ENCODE measurements at regions not wholly inside any gene's neighbourhood (a gene's known extent, or its start where the extent isn't known, plus 50 kb on each side); places are given as distances from the start of the nearest gene placed in this dataset.

DNA sequence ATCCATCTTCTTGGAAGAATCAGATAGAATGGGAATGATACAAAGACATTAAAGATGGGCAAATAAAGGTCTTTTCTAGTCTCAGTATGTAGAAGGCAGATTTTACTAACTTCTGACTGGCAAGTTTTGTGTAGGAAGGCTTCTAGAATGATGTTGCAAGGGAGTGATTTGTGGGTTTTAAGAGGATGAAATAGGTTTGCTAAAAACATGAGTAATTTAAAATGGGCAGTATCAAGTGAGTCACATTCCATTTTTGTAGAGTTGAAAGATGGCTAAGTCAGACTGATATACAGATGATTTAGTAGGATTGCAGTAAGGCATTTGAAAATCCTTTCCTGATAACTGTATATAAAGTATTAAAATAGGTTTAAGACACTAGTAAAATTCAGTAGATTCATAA is 777.4 kb downstream of the SORCS1 start:
- Histone ChIP-seq H3K27me3 (ENCODE audit: control insufficient read depth in 3 of 3, insufficient read depth in 3 of 3, low read length in 2 of 3) (no peaks in the 10 kb centered on the region), H3K4me1 (ENCODE audit: control insufficient read depth in 5 of 5, insufficient read depth in 5 of 5, low read length in 5 of 5) (no peaks in the 10 kb centered on the region), H3K36me3 (ENCODE audit: control insufficient read depth in 4 of 4, insufficient read depth in 4 of 4, low read length in 4 of 4) (no peaks in the 10 kb centered on the region), H3K9ac (ENCODE audit: insufficient read depth in 1 of 2, low read length in 2 of 2) (no peak overlapping the region), H3K4me3 (no peak overlapping the region), H3K9me3 (ENCODE audit: control insufficient read depth in 4 of 4, insufficient read depth in 3 of 4, low read length in 3 of 4) (no peaks in the 10 kb centered on the region), H3K27ac (ENCODE audit: low read depth in 1 of 2, low read length in 1 of 2) (no peak overlapping the region)
- TF ChIP-seq, protein P1, sequence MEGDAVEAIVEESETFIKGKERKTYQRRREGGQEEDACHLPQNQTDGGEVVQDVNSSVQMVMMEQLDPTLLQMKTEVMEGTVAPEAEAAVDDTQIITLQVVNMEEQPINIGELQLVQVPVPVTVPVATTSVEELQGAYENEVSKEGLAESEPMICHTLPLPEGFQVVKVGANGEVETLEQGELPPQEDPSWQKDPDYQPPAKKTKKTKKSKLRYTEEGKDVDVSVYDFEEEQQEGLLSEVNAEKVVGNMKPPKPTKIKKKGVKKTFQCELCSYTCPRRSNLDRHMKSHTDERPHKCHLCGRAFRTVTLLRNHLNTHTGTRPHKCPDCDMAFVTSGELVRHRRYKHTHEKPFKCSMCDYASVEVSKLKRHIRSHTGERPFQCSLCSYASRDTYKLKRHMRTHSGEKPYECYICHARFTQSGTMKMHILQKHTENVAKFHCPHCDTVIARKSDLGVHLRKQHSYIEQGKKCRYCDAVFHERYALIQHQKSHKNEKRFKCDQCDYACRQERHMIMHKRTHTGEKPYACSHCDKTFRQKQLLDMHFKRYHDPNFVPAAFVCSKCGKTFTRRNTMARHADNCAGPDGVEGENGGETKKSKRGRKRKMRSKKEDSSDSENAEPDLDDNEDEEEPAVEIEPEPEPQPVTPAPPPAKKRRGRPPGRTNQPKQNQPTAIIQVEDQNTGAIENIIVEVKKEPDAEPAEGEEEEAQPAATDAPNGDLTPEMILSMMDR (IDR thresholded peaks at IDR 0.05; ENCODE audit: control extremely low read depth, extremely low read depth), result no peak
- ATAC-seq (ENCODE audit: insufficient read depth, low FRiP score) (no peak), DNase-seq (no peak)

- Histone ChIP-seq H3K36me3 (ENCODE audit: control insufficient read depth in 4 of 4, insufficient read depth in 4 of 4, low read length in 4 of 4) (no peaks in the 10 kb centered on the region), H3K27ac (ENCODE audit: low read depth in 1 of 2, low read length in 1 of 2) (no peak overlapping the region), H3K9me3 (ENCODE audit: control insufficient read depth in 4 of 4, insufficient read depth in 3 of 4, low read length in 3 of 4) (peaks cover 0 to 2% (median 0%) of the 10 kb centered on the region in 4 donors), H3K4me3 (no peak overlapping the region), H3K27me3 (ENCODE audit: control insufficient read depth in 3 of 3, insufficient read depth in 3 of 3, low read length in 2 of 3) (no peaks in the 10 kb centered on the region), H3K9ac (ENCODE audit: insufficient read depth in 1 of 2, low read length in 2 of 2) (no peak overlapping the region), H3K4me1 (ENCODE audit: control insufficient read depth in 5 of 5, insufficient read depth in 5 of 5, low read length in 5 of 5) (no peaks in the 10 kb centered on the region)
- 63 to 67% methylated on average over 5 of the region's 5 CpGs for WGBS, 2 donors
- TF ChIP-seq, protein P1 (IDR thresholded peaks at IDR 0.05; ENCODE audit: control extremely low read depth, extremely low read depth), result no peak
- DNase-seq (no peak), ATAC-seq (ENCODE audit: insufficient read depth, low FRiP score) (no peak)
Observed at GRCh38 chr10:106384496-106384895, 780.0 kb downstream of the SORCS1 start.

DNA sequence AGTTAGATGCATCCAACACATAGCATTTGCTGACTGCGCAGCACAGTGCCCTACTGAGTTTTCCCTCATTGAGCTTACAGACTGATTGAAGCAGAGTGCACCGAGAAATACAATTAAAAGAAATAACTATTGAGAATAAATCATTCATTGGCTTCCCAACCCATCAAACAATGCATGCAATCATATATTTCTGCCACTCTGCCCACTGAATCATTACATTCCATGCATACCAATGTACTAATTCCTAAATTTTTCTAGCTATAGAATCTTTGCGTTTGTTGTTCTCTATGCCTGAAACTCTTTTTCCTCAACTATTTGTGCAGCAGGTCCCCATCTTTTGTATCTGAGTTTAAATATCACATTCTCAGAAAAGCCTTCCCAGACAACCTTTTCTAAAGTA is 783.8 kb downstream of the SORCS1 start:
- H3K4me3 ChIP-seq, result no peak overlapping the region
- TF ChIP-seq, protein P1 (IDR thresholded peaks at IDR 0.05; ENCODE audit: control extremely low read depth, extremely low read depth), result no peak
- no peaks in the 10 kb centered on the region for H3K4me1 ChIP-seq (ENCODE audit: control insufficient read depth in 5 of 5, insufficient read depth in 5 of 5, low read length in 5 of 5)
- H3K27me3 ChIP-seq (ENCODE audit: control insufficient read depth in 3 of 3, insufficient read depth in 3 of 3, low read length in 2 of 3), result no peaks in the 10 kb centered on the region
- DNase-seq, result no peak
- ATAC-seq (ENCODE audit: insufficient read depth, low FRiP score), result no peak
- H3K27ac ChIP-seq (ENCODE audit: low read depth in 1 of 2, low read length in 1 of 2), result no peak overlapping the region
- H3K9ac ChIP-seq (ENCODE audit: insufficient read depth in 1 of 2, low read length in 2 of 2), result no peak overlapping the region
- H3K9me3 ChIP-seq (ENCODE audit: control insufficient read depth in 4 of 4, insufficient read depth in 3 of 4, low read length in 3 of 4), result peaks cover 0 to 4% (median 0%) of the 10 kb centered on the region in 4 donors
- H3K36me3 ChIP-seq (ENCODE audit: control insufficient read depth in 4 of 4, insufficient read depth in 4 of 4, low read length in 4 of 4), result no peaks in the 10 kb centered on the region
- WGBS, 2 donors, result 88 to 93% methylated on average over 3 of the region's 3 CpGs

- no peaks in the 10 kb centered on the region for H3K4me1 ChIP-seq (ENCODE audit: control insufficient read depth in 5 of 5, insufficient read depth in 5 of 5, low read length in 5 of 5)
- no peak overlapping the region for H3K4me3 ChIP-seq
- ATAC-seq (ENCODE audit: insufficient read depth, low FRiP score), result no peak
- H3K9me3 ChIP-seq (ENCODE audit: control insufficient read depth in 4 of 4, insufficient read depth in 3 of 4, low read length in 3 of 4), result peaks cover 0 to 4% (median 0%) of the 10 kb centered on the region in 4 donors
- no peak overlapping the region for H3K27ac ChIP-seq (ENCODE audit: low read depth in 1 of 2, low read length in 1 of 2)
- H3K27me3 ChIP-seq (ENCODE audit: control insufficient read depth in 3 of 3, insufficient read depth in 3 of 3, low read length in 2 of 3), result no peaks in the 10 kb centered on the region
- 75 to 85% methylated on average over 3 of the region's 3 CpGs for WGBS, 2 donors
- DNase-seq, result no peak
- H3K9ac ChIP-seq (ENCODE audit: insufficient read depth in 1 of 2, low read length in 2 of 2), result no peak overlapping the region
- H3K36me3 ChIP-seq (ENCODE audit: control insufficient read depth in 4 of 4, insufficient read depth in 4 of 4, low read length in 4 of 4), result no peaks in the 10 kb centered on the region
- TF ChIP-seq, protein P1 (IDR thresholded peaks at IDR 0.05; ENCODE audit: control extremely low read depth, extremely low read depth), result no peak
Observed at GRCh38 chr10:106378251-106378650, 786.3 kb downstream of the SORCS1 start.

Data from lung (tissue), 11 donors.